ENCODE measurements at regions not wholly inside any gene's neighbourhood (a gene's known extent, or its start where the extent isn't known, plus 50 kb on each side); places are given as distances from the start of the nearest gene placed in this dataset.

- H3K4me1 ChIP-seq, result peaks cover 0 to 12% (median 7%) of the 10 kb centered on the region in 4 donors
- no peak for DNase-seq (ENCODE audit: extremely low spot score)
- H3K4me3 ChIP-seq, result no peak overlapping the region
- no peaks in the 10 kb centered on the region for H3K9me3 ChIP-seq
- intact Hi-C loops (cut with DNase I), result no loop called here
- TF ChIP-seq EP300 (IDR thresholded peaks at IDR 0.05) (no peak), POLR2AphosphoS5 (IDR thresholded peaks at IDR 0.05) (no peak), POLR2A (IDR thresholded peaks at IDR 0.05; ENCODE audit: low read depth) (no peak)
- TF ChIP-seq, protein P1, sequence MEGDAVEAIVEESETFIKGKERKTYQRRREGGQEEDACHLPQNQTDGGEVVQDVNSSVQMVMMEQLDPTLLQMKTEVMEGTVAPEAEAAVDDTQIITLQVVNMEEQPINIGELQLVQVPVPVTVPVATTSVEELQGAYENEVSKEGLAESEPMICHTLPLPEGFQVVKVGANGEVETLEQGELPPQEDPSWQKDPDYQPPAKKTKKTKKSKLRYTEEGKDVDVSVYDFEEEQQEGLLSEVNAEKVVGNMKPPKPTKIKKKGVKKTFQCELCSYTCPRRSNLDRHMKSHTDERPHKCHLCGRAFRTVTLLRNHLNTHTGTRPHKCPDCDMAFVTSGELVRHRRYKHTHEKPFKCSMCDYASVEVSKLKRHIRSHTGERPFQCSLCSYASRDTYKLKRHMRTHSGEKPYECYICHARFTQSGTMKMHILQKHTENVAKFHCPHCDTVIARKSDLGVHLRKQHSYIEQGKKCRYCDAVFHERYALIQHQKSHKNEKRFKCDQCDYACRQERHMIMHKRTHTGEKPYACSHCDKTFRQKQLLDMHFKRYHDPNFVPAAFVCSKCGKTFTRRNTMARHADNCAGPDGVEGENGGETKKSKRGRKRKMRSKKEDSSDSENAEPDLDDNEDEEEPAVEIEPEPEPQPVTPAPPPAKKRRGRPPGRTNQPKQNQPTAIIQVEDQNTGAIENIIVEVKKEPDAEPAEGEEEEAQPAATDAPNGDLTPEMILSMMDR (IDR thresholded peaks at IDR 0.05), result no peak
- H3K36me3 ChIP-seq, result no peaks in the 10 kb centered on the region
- no peak overlapping the region for H3K27ac ChIP-seq (replicated peaks in 1 of 4)
- H3K27me3 ChIP-seq, result no peaks in the 10 kb centered on the region
- 56% methylated on average over 6 of the region's 6 CpGs for WGBS
Observed at GRCh38 chr13:105805892-105806627, 729.4 kb downstream of the EFNB2 start.

- Histone ChIP-seq H3K36me3 (no peaks in the 10 kb centered on the region), H3K9me3 (no peaks in the 10 kb centered on the region), H3K27ac (replicated peaks in 1 of 4) (no peak overlapping the region), H3K4me1 (peaks cover 0 to 12% (median 7%) of the 10 kb centered on the region in 4 donors), H3K4me3 (no peak overlapping the region), H3K27me3 (no peaks in the 10 kb centered on the region)
- intact Hi-C loops (cut with DNase I), result no loop called here
- WGBS, result 66% methylated on average over 3 of the region's 3 CpGs
- TF ChIP-seq POLR2A (IDR thresholded peaks at IDR 0.05; ENCODE audit: low read depth), result no peak
- DNase-seq (ENCODE audit: extremely low spot score), result no peak
Observed at GRCh38 chr13:105804561-105805190, 730.8 kb downstream of the EFNB2 start.

DNA sequence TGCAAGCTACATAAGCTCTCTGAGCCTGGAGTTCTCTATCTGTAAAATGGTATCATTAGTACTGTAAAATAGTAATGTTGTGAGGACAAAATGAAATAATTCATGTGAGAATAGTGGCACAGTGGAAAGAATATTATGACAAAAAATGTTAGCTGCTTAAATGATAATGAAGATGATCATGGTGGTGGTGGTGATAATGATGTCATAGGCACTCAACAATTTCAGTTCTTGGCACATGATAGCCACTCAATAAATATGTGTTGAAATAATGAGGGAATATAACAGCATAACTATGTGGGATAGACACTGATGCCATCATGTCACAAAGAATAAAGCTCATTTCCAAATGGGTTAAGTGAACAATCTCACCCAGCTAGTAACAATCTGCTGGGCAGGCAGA lies 736.3 kb downstream of the EFNB2 start:
- Histone ChIP-seq H3K27ac (replicated peaks in 1 of 4) (no peak overlapping the region), H3K4me3 (no peak overlapping the region), H3K4me1 (no peaks in the 10 kb centered on the region), H3K27me3 (no peaks in the 10 kb centered on the region), H3K36me3 (no peaks in the 10 kb centered on the region), H3K9me3 (no peaks in the 10 kb centered on the region)
- intact Hi-C loops (cut with DNase I), result no loop called here
- DNase-seq (ENCODE audit: extremely low spot score), result no peak
- TF ChIP-seq POLR2A (IDR thresholded peaks at IDR 0.05; ENCODE audit: low read depth) (no peak), EP300 (IDR thresholded peaks at IDR 0.05) (no peak), POLR2AphosphoS5 (IDR thresholded peaks at IDR 0.05) (no peak)
- TF ChIP-seq, protein P1 (IDR thresholded peaks at IDR 0.05), result no peak

- TF ChIP-seq EP300 (IDR thresholded peaks at IDR 0.05) (no peak), POLR2AphosphoS5 (IDR thresholded peaks at IDR 0.05) (no peak), POLR2A (IDR thresholded peaks at IDR 0.05; ENCODE audit: low read depth) (no peak)
- TF ChIP-seq, protein P1 (IDR thresholded peaks at IDR 0.05), result no peak
- no peak overlapping the region for H3K27ac ChIP-seq (replicated peaks in 1 of 4)
- no peak overlapping the region for H3K4me3 ChIP-seq
- DNase-seq (ENCODE audit: extremely low spot score), result no peak
- H3K9me3 ChIP-seq, result no peaks in the 10 kb centered on the region
- intact Hi-C loops (cut with DNase I), result no loop called here
- no peaks in the 10 kb centered on the region for H3K27me3 ChIP-seq
- no peaks in the 10 kb centered on the region for H3K36me3 ChIP-seq
- 40% methylated on average over 1 of the region's 1 CpG for WGBS
- no peaks in the 10 kb centered on the region for H3K4me1 ChIP-seq
Observed at GRCh38 chr13:105798541-105798940, 736.9 kb downstream of the EFNB2 start.

GRCh38 chr13:105796081-105796480 lies 739.4 kb downstream of the EFNB2 start:
- no peaks in the 10 kb centered on the region for H3K9me3 ChIP-seq
- no peak for DNase-seq (ENCODE audit: extremely low spot score)
- no peak overlapping the region for H3K4me3 ChIP-seq
- H3K27ac ChIP-seq (replicated peaks in 1 of 4), result no peak overlapping the region
- H3K27me3 ChIP-seq, result no peaks in the 10 kb centered on the region
- intact Hi-C loops (cut with DNase I), result no loop called here
- no peaks in the 10 kb centered on the region for H3K36me3 ChIP-seq
- TF ChIP-seq POLR2A (IDR thresholded peaks at IDR 0.05; ENCODE audit: low read depth), result no peak
- TF ChIP-seq, protein P1 (IDR thresholded peaks at IDR 0.05), result no peak
- TF ChIP-seq EP300 (IDR thresholded peaks at IDR 0.05), result no peak
- TF ChIP-seq POLR2AphosphoS5 (IDR thresholded peaks at IDR 0.05), result no peak
- no peaks in the 10 kb centered on the region for H3K4me1 ChIP-seq
- WGBS, result 91% methylated on average over 3 of the region's 3 CpGs

Data from esophagus muscularis mucosa (tissue), 4 donors.